IPS-18a (cell line): ENCODE measurements at regions not wholly inside any gene's neighbourhood (a gene's known extent, or its start where the extent isn't known, plus 50 kb on each side); places are given as distances from the start of the nearest gene placed in this dataset.

Experiments
- H3K27ac ChIP-seq: one replicate; pipeline ENCODE4 v1.5.1; 2013; ENCODE audit warnings: low read length
- H3K27me3 ChIP-seq: one replicate; pipeline ENCODE4 v1.6.1; 2013; ENCODE audit warnings: mild to moderate bottlenecking, low read length; ENCODE audit not compliant: control insufficient read depth, insufficient read depth
- H3K36me3 ChIP-seq: one replicate; pipeline ENCODE4 v1.6.1; 2013; ENCODE audit warnings: low read depth, low read length; ENCODE audit not compliant: control insufficient read depth
- H3K4me1 ChIP-seq: one replicate; pipeline ENCODE4 v1.6.1; 2013; ENCODE audit warnings: low read depth, low read length; ENCODE audit not compliant: control insufficient read depth
- H3K4me3 ChIP-seq: one replicate; pipeline ENCODE4 v1.5.1; 2013; ENCODE audit warnings: low read length
- H3K9ac ChIP-seq: one replicate; pipeline ENCODE4 v1.6.1; 2013; ENCODE audit warnings: mild to moderate bottlenecking, low read length, moderate library complexity
- H3K9me3 ChIP-seq: one replicate; pipeline ENCODE4 v1.6.1; 2013; ENCODE audit warnings: low read depth, low read length; ENCODE audit not compliant: control insufficient read depth

- peaks cover 12% of the 10 kb centered on the region for H3K4me1 ChIP-seq
- no peak overlapping the region for H3K9ac ChIP-seq
- no peaks in the 10 kb centered on the region for H3K36me3 ChIP-seq
- no peak overlapping the region for H3K27ac ChIP-seq
- peaks cover 45% of the 10 kb centered on the region for H3K9me3 ChIP-seq
- H3K27me3 ChIP-seq, result no peaks in the 10 kb centered on the region
- no peak overlapping the region for H3K4me3 ChIP-seq
These were observed 147.0 kb upstream of the ARHGEF9 start for GRCh38 chrX:63932006-63932405.

- Histone ChIP-seq H3K4me3 (no peak overlapping the region), H3K9ac (no peak overlapping the region), H3K27me3 (no peaks in the 10 kb centered on the region), H3K4me1 (peaks cover 12% of the 10 kb centered on the region), H3K27ac (no peak overlapping the region), H3K36me3 (no peaks in the 10 kb centered on the region), H3K9me3 (peaks cover 40% of the 10 kb centered on the region)
These were observed 145.1 kb upstream of the ARHGEF9 start for GRCh38 chrX:63930140-63930539.

GRCh38 chrX:63929608-63930007 lies 144.6 kb upstream of the ARHGEF9 start:
- Histone ChIP-seq H3K27ac (no peak overlapping the region), H3K4me1 (peaks cover 9% of the 10 kb centered on the region), H3K4me3 (no peak overlapping the region), H3K9me3 (peaks cover 36% of the 10 kb centered on the region), H3K9ac (no peak overlapping the region), H3K36me3 (no peaks in the 10 kb centered on the region), H3K27me3 (no peaks in the 10 kb centered on the region)

- Histone ChIP-seq H3K9me3 (peaks cover 34% of the 10 kb centered on the region), H3K27me3 (no peaks in the 10 kb centered on the region), H3K36me3 (no peaks in the 10 kb centered on the region), H3K9ac (no peak overlapping the region), H3K27ac (no peak overlapping the region), H3K4me1 (no peaks in the 10 kb centered on the region), H3K4me3 (no peak overlapping the region)
These were observed 142.8 kb upstream of the ARHGEF9 start for GRCh38 chrX:63927848-63928247.

- no peaks in the 10 kb centered on the region for H3K36me3 ChIP-seq
These were observed 137.2 kb upstream of the ARHGEF9 start for GRCh38 chrX:63922221-63922620.

GRCh38 chrX:63920875-63921274 lies 135.9 kb upstream of the ARHGEF9 start:
- Histone ChIP-seq H3K4me1 (no peaks in the 10 kb centered on the region), H3K4me3 (no peak overlapping the region), H3K27me3 (no peaks in the 10 kb centered on the region), H3K27ac (no peak overlapping the region), H3K9me3 (peaks cover 34% of the 10 kb centered on the region), H3K36me3 (no peaks in the 10 kb centered on the region), H3K9ac (no peak overlapping the region)

More at GRCh38 chrX:63922221-63922620, 137.2 kb upstream of the ARHGEF9 start:
- Histone ChIP-seq H3K27me3 (no peaks in the 10 kb centered on the region), H3K9ac (no peak overlapping the region), H3K9me3 (peaks cover 32% of the 10 kb centered on the region), H3K4me3 (no peak overlapping the region), H3K27ac (no peak overlapping the region), H3K4me1 (no peaks in the 10 kb centered on the region)

- H3K27me3 ChIP-seq, result no peaks in the 10 kb centered on the region
- no peaks in the 10 kb centered on the region for H3K36me3 ChIP-seq
- no peak overlapping the region for H3K27ac ChIP-seq
- peaks cover 42% of the 10 kb centered on the region for H3K9me3 ChIP-seq
- no peak overlapping the region for H3K9ac ChIP-seq
- H3K4me1 ChIP-seq, result no peaks in the 10 kb centered on the region
- H3K4me3 ChIP-seq, result no peak overlapping the region
These were observed 134.1 kb upstream of the ARHGEF9 start for GRCh38 chrX:63919081-63919480.

- no peaks in the 10 kb centered on the region for H3K36me3 ChIP-seq
- H3K9ac ChIP-seq, result no peak overlapping the region
- H3K27me3 ChIP-seq, result no peaks in the 10 kb centered on the region
- no peaks in the 10 kb centered on the region for H3K4me1 ChIP-seq
- peaks cover 47% of the 10 kb centered on the region for H3K9me3 ChIP-seq
- no peak overlapping the region for H3K27ac ChIP-seq
- no peak overlapping the region for H3K4me3 ChIP-seq
These were observed 133.6 kb upstream of the ARHGEF9 start for GRCh38 chrX:63918611-63919010.

GRCh38 chrX:63917296-63917695 lies 132.3 kb upstream of the ARHGEF9 start:
- Histone ChIP-seq H3K9me3 (peaks cover 52% of the 10 kb centered on the region), H3K27ac (no peak overlapping the region), H3K4me3 (no peak overlapping the region), H3K9ac (no peak overlapping the region), H3K36me3 (no peaks in the 10 kb centered on the region), H3K27me3 (no peaks in the 10 kb centered on the region), H3K4me1 (no peaks in the 10 kb centered on the region)

GRCh38 chrX:63913719-63914118 lies 128.7 kb upstream of the ARHGEF9 start:
- H3K4me3 ChIP-seq, result no peak overlapping the region
- H3K27me3 ChIP-seq, result no peaks in the 10 kb centered on the region
- no peak overlapping the region for H3K27ac ChIP-seq
- H3K36me3 ChIP-seq, result no peaks in the 10 kb centered on the region
- no peak overlapping the region for H3K9ac ChIP-seq
- H3K9me3 ChIP-seq, result peaks cover 41% of the 10 kb centered on the region
- H3K4me1 ChIP-seq, result no peaks in the 10 kb centered on the region

- Histone ChIP-seq H3K4me1 (no peaks in the 10 kb centered on the region), H3K4me3 (no peak overlapping the region), H3K9ac (no peak overlapping the region), H3K9me3 (peaks cover 48% of the 10 kb centered on the region), H3K27ac (no peak overlapping the region), H3K36me3 (no peaks in the 10 kb centered on the region), H3K27me3 (no peaks in the 10 kb centered on the region)
These were observed 104.0 kb upstream of the ARHGEF9 start for GRCh38 chrX:63889001-63889400.

- Histone ChIP-seq H3K4me3 (no peak overlapping the region), H3K27me3 (no peaks in the 10 kb centered on the region), H3K36me3 (no peaks in the 10 kb centered on the region), H3K9me3 (peaks cover 29% of the 10 kb centered on the region), H3K4me1 (no peaks in the 10 kb centered on the region), H3K27ac (no peak overlapping the region), H3K9ac (no peak overlapping the region)
These were observed 100.1 kb upstream of the ARHGEF9 start for GRCh38 chrX:63884821-63885790.
